Lower leg skin (tissue), 4 donors: ENCODE measurements at regions not wholly inside any gene's neighbourhood (a gene's known extent, or its start where the extent isn't known, plus 50 kb on each side); places are given as distances from the start of the nearest gene placed in this dataset.

ENCODE experiments used
- DNase-seq, 2 donors: peaks; one replicate each; pipeline ENCODE4 v3.0.0-alpha.2; 2019; ENCODE audit warnings: low spot score in 2 of 2
- H3K4me3 ChIP-seq: fragments of 200-600 bp; sonication (generic); 2 replicates; pipeline ENCODE4 v1.5.1; 2017; ENCODE audit warnings: mild to moderate bottlenecking, low read depth; ENCODE audit not compliant: poor library complexity, severe bottlenecking
- CTCF ChIP-seq, 3 donors: fragments of 450-650 bp; IDR thresholded peaks; one replicate each; pipeline ENCODE4 v1.5.1; 2016; ENCODE audit warnings: antibody characterized with exemption in 3 of 3, mild to moderate bottlenecking in 3 of 3, moderate library complexity in 2 of 3
- POLR2A ChIP-seq, 2 donors: fragments of 450-650 bp; IDR thresholded peaks; one replicate each; pipeline ENCODE4 v1.6.1; 2016 to 2017; ENCODE audit warnings: antibody characterized with exemption in 2 of 2, mild to moderate bottlenecking in 1 of 2, moderate library complexity in 1 of 2
- WGBS, 2 donors: methylation state at CpG; one replicate each; pipeline ENCODE4 v1.1.5; 2018; 5-methylcytosine and 5-hydroxymethylcytosine counted together
- intact Hi-C: fragments of 100-400 bp; cut with DNase I; formaldehyde crosslinking; loops from one replicate; pipeline ENCODE4 v1.15.0; 2023; ENCODE audit warnings: low total_unique reads

DNA sequence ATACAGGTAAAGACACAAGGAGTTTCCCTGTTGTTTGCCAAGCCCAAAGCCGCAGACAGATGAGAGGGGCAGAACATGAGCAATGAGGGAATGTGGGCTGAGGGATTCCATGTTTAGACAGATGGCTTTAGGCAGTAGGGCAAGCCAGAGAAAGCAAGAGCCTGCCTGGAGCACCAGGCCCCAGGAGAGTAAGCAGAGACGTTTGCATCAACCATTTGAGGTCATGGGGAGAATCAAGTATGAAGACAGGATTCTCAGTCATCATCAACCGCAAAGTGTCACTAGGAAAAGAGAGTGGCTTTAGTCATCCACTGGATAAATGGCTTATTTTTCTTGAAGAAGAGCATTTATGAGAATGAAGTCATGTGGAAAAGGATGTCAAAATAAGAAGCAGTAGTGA lies 184.7 kb downstream of the COG6 start:
- no peak overlapping the region for H3K4me3 ChIP-seq
- WGBS, 2 donors, result 77 to 88% methylated on average over 3 of the region's 3 CpGs
- intact Hi-C loops, result no loop called here
- DNase-seq, result no peak
- no peak for TF ChIP-seq POLR2A (IDR thresholded peaks at IDR 0.05)
- TF ChIP-seq CTCF (IDR thresholded peaks at IDR 0.05), result no peak

- no peak for DNase-seq
- intact Hi-C loops, result no loop called here
- 70 to 75% methylated on average over 3 of the region's 3 CpGs for WGBS, 2 donors
- no peak overlapping the region for H3K4me3 ChIP-seq
- TF ChIP-seq POLR2A (IDR thresholded peaks at IDR 0.05) (no peak), CTCF (IDR thresholded peaks at IDR 0.05) (no peak)
Measured at GRCh38 chr13:39847336-39847735, 191.9 kb downstream of the COG6 start.

- 25 to 27% methylated on average over 4 of the region's 4 CpGs for WGBS, 2 donors
- DNase-seq, result no peak
- TF ChIP-seq POLR2A (IDR thresholded peaks at IDR 0.05), result no peak
- TF ChIP-seq CTCF (IDR thresholded peaks at IDR 0.05), result no peak
- no peak overlapping the region for H3K4me3 ChIP-seq
- intact Hi-C loops, result no loop called here
Measured at GRCh38 chr13:39855236-39855635, 199.8 kb downstream of the COG6 start.

GRCh38 chr13:39856714-39857113 lies 201.3 kb downstream of the COG6 start:
- TF ChIP-seq POLR2A (IDR thresholded peaks at IDR 0.05), result no peak
- no peak for TF ChIP-seq CTCF (IDR thresholded peaks at IDR 0.05)
- DNase-seq, result no peak
- H3K4me3 ChIP-seq, result no peak overlapping the region
- intact Hi-C loops, result no loop called here
- 85 to 90% methylated on average over 8 of the region's 8 CpGs for whole genome bisulfite sequencing, 2 donors

DNA sequence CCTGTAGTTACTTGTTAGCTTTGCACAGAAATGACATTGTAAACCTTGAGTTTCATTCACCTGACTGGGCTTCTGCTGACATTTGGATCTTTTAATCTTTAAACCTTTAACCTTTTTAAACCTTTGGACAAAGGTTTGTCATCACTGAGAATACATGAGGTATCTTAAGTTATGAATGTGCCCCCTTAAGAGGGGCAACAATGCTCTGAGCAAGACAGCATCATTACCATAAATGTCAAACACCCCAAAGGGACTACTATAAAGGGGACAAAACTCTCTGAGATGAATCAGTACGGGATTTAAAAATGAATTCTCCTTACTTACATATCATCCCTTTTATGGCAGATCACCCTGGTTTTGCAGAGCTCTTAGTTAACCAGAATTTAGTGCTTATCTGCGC lies 203.3 kb downstream of the COG6 start:
- WGBS, 2 donors, result 83 to 91% methylated on average over 2 of the region's 2 CpGs
- no peak overlapping the region for H3K4me3 ChIP-seq
- no peak for TF ChIP-seq CTCF (IDR thresholded peaks at IDR 0.05)
- no peak for TF ChIP-seq POLR2A (IDR thresholded peaks at IDR 0.05)
- intact Hi-C loops, result no loop called here
- DNase-seq, result no peak

DNA sequence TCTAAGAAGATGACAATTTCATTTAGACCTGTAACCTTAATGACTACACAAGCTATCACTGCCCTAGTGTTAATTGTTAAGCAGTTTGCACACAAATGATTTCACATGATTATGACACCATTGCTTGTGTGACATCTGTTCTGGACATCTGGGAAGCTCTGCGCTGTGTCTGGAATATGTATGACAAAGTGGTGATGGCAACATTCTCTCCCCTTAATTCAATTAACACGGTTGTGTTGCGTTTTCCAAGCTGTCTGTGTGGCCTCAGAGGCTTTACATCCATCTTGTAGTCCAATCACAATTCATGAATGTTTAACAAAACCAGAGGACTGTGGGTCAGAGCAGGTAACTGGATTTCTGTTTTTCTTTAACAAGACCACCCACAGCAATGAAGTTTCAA lies 204.4 kb downstream of the COG6 start:
- TF ChIP-seq CTCF (IDR thresholded peaks at IDR 0.05), result no peak
- TF ChIP-seq POLR2A (IDR thresholded peaks at IDR 0.05), result no peak
- WGBS, 2 donors, result 81 to 85% methylated on average over 3 of the region's 3 CpGs
- intact Hi-C loops, result no loop called here
- no peak overlapping the region for H3K4me3 ChIP-seq
- DNase-seq, result no peak
